NCI-H1092 treated with DMSO at 0.1 percent for 48 hours (cell line): ENCODE measurements at regions not wholly inside any gene's neighbourhood (a gene's known extent, or its start where the extent isn't known, plus 50 kb on each side); places are given as distances from the start of the nearest gene placed in this dataset.
"Not testable (repeated sequence)": the region's sequence is repeated elsewhere in the genome, so short reads cannot be mapped to it uniquely, and the experiment has no call there.

Experiments used
- DNase-seq: peaks from one replicate; lab custom pipeline; 2025; lab: John Stamatoyannopoulos, UW

DNA sequence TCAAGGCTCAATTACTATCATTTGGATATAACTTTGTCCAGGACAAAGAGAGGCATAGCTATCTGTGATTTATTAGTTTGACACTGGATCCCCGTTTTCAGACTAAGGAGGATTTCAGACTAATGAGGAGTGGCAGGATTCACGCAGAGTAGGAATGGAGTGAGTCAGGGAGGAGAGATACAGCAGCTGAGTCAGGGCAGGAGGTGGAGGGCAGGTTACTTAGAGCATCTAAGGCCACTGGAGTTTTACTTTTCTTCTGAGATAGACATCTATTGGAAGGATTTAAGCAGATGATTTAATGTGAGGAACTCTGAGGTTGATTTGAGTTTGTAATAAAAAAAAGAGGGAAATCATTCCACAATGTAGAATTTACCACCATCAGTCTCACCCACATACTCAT, 110.6 kb downstream of the RPIA start:
- DNase-seq = not testable (repeated sequence)

DNA sequence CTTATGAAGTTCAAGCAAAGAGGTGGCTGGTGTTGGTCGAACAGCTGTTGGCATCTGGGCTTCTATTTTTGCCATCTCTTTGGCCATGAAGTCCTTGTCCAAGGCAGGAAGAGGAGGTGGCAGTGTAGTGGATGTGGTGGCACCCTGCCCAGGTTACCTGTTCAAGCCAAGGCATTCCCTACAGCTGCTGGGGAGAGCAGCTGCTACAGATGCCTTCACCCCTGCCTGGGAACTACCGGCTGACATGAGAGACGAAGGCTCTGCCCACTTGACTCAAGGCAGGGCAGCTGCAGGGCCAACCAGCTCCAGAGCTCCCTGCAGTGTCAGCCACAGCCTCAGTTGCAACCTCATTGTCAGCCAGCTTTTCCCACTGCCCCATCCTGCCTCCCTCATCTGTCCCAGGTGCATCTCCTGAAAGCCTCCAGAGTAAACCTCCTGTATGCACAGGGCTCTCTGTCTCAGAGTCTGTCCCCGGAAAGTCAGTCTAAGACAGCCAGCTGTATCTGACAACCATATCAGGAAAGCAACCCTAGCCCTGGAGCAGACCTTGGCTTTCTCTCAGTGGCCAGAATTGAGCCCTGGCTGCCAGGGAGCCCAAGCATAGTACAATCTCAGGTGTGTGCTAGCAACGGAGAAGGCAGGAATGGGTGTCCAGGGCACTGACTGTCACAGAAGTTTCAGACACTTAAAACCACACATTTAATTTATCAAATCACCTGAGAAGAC, 115.9 kb downstream of the RPIA start:
- no peak for DNase-seq

DNA sequence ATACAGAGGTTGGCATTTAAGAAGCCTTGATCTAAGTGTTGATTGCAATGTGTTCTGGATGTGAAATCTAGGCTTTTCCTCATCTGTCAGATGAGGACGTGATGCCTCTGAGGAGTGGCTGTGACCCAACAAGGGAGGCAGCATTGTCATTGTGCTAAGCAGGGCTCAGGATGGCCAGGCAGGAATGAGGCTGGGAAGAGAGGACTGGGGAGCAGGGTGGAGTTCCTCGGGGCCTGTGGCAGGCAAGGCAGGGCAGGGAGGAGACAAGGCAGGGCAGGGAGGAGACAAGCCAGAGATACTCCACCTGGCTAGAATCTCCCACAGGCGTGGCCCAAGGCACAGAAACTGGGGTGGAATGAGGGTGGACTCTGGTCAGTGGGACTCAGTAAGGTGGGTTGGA, 116.6 kb downstream of the RPIA start:
- no peak for DNase-seq

DNA sequence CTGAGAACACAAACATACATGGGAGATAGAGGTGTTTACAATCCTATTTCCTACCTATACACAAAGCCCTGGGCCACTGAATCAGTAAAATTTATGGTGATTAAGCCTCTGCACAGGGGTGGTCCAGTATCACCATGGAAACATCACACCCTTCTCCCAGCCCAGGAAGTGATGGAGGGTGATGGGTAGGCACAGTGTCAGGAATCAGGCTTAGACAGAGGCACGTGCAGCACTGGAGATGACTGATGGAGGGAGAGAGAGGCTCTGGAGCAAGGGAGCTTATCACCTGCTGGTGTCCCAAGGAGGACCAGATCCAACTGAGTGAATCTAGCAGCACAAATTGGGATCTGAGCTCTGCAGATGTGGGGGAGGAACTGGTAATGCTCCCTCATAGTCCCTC, 117.2 kb downstream of the RPIA start:
- DNase-seq = no peak

DNA sequence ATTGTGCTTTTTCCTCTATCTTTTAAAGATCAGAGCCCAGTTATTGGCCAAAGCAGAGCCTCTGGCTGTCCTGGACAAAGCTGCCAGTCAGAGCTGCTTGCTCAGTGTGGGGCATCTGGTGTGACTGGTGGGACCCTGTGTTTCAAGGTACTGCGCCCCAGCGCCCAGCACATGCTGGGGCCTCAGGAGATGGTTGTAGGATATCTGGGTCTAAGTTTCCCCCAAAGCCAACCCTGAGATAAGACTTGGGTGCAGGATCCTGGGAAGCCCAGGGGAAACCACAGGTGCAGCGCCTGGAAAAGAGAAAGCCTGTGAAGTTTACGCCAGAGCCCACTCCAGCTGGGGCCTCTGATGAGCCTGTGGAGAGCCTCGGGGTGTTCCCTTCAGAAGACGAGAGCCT, 117.7 kb downstream of the RPIA start:
- no peak for DNase-seq

DNA sequence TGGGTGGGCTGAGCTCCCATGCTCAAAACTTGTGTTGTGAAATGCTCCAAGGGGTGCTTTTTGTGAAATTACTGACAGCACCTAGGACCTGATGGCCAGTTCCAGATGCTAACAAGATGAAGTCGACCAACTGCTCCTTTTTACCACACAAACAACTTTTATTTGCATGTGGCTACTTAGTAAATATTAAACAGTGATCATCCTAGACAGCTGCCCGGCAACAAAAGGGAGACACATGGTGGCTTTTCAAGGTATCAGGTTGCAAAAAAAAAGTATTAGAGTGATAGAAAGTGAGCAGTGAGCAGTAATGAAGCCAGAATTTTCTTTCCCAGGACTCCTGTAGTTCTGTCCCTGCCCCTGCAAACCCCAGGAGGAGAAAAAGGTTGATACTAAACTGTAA, 118.5 kb downstream of the RPIA start:
- DNase-seq = peak; percentile 23

DNA sequence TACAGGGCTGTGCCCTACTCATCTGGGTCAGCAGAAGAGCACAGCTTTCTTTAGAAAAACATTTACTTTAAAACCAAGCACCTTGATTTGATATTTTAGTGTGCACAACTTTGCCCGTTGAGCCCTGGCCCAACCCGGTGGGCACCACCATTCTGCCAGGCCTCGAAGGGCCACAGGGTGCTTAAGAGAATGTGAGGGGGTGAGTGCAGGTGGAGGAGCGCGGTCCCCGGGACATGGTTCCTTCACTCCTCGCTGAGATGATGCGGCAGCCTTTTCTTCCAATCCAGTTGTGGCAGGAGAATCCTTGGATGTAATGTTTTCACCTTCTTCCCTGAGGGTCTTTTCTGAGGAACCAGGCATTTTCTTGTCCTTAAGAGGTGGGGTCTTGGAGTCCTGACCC, 119.0 kb downstream of the RPIA start:
- DNase-seq = no peak

DNA sequence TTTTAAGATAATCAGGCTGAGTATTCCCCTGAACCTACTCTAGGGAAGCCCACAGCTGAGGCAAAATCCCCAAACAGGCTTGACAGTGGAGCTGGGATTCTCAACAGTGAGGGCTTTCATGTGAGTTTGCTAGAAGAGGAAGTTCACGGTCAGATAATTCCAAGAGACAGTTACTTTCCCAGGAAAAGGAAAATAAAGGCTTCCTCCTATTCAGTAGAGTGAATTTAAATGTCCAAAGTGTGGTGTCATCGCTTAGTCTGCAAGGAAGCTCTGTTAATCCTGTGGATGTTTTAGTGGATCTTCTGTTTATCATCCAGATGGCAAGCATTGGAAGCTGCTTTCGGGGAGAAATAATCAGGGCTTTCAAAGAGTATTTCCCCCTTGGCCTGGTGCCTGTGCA, 119.8 kb downstream of the RPIA start:
- no peak for DNase-seq

DNA sequence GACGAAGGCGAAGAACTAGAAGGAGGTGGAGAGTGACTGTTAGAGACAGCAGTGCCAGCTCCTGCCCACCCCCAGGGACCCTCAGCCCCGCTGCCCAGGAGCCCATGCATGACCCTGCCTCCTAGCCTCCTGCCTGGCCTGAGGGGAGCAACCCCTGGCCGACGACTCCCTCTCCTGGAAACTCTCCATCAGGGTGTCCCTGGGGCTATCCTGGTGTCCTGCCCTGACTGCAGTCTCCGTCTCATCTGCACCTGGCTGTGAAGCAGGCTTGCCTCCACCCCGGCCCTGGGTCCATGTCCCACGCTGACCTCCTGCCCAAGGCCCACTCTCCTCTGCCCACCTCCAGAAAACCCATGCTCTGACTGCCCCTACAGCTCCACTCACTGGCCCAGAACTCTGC, 120.2 kb downstream of the RPIA start:
- no peak for DNase-seq

DNA sequence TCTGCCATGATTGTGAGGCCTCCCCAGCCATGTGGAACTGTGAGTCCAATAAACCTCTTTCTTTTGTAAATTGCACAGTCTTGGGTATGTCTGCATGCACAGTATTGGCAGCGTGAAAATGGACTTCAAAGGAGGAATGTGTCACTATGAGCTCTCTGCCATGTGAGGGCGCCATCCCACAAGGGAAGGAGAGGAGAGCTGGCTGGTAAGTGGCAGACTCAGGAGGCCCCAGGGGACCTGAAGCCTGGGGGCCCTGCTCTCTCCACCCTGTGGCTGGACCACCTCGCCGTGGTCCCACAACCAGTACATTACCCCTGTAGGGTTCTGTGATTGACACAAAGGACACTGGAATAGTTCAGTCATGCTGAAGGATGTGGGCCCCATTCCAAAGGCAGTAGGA, 122.1 kb downstream of the RPIA start:
- no peak for DNase-seq

DNA sequence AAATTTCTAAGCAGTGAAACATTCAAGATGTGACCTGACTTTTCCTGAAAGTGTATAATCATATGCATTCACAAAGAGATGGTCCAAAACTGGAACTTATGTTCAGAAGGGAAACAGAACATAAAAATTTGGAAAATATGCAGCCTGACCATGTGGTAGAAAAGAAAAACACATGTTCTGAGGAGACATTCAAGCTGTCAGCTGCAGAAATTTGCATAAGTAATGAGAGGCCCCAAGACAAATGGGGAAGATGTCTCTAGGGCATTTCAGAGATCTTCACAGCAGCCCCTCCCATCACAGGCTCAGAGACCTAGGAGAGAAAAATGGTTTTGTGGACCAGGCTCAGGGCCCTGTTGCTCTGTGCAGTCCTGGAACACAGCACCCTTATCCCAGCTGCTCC, 123.8 kb downstream of the RPIA start:
- no peak for DNase-seq

DNA sequence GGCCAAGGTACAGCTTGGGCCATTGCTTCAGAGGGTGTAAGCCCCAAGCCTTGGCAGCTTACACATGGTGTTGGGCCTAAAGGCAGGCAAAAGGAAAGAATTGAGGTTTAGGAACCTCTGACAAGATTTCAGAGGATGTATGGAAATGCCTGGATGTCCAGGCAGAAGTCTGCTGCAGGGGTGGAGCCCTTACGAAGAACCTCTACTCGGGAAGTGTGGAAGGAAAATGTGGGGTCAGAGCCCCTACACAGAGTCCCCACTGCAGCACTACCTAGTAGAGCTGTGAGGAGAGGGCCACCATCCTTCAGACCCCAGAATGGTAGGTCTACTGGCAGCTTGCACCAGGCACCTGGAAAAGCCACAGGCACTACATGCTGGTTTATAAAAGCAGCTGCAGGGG, 124.2 kb downstream of the RPIA start:
- no peak for DNase-seq

DNA sequence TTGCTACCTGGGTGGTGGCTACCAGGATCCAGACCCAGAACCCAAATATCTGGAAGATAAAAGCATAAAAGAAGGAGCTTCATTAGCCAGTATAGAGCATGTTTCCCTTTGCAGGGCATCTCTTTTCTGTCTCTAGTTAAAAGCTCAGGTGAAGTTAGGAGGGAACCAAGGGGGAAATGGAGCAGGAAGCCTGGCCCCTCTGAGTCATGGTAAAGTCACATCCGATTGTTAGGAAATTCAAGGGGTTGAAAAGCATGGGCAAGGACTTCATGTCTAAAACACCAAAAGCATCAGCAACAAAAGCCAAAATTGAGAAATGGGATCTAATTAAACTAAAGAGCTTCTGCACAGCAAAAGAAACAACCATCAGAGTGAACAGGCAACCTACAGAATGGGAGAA, 126.9 kb downstream of the RPIA start:
- DNase-seq = no peak

DNA sequence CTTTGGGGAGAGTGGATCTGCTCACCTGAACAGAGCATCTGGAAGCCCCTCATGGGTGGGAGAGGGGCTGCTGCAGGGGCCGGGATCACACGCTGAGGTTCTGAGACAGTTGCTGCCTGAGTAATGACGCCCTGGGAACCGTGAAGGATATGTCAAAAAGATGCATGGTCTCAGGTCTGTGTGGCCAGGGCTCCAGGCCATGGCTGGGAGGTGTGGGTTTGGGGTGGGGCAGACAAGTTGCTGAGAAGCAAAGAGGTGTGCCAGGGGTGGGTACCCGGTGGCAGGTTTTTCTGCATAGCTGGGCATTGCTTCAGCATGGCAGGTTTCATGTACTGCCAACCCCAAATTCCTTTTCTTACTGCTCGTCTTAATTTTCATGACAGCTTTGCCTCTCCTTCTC, 133.5 kb downstream of the RPIA start:
- no peak for DNase-seq

DNA sequence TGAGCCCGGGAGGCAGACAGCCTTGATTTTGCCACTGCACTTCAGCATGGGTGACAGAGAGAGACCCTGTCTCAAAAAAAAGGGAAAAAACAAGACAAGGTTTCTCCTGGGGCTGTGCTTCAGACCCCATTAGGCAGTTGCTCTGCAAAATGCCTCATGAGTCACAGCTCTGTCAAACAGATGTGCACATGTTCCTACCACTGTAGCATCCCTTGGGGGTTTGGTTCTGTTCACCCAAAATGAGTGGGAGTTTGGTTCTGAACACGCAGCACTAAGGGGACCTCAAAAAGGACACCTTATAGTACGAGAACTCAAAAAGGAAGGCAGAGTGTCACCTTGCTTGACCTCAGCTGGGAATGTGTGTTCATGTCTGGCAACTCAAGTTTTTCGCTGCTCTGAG, 134.9 kb downstream of the RPIA start:
- no peak for DNase-seq

DNA sequence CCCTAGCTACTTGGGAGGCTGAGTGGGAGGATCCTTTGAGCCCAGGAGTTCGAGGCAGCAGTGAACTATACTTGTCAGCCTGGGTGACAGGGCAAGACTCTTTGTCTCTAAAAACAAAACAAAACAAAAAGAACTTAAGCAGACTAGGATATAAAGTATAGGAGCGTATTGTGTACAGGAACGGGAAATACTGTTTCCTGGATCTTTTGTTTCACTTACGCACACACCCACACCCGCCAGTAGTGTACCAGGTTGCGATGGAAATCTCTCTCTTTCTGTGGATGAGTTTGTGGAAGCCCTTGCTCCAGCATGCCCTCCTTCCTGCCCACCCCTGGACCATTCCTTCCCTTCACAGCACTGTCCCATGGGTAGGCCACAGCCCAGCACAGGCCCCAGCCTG, 136.3 kb downstream of the RPIA start:
- no peak for DNase-seq

DNA sequence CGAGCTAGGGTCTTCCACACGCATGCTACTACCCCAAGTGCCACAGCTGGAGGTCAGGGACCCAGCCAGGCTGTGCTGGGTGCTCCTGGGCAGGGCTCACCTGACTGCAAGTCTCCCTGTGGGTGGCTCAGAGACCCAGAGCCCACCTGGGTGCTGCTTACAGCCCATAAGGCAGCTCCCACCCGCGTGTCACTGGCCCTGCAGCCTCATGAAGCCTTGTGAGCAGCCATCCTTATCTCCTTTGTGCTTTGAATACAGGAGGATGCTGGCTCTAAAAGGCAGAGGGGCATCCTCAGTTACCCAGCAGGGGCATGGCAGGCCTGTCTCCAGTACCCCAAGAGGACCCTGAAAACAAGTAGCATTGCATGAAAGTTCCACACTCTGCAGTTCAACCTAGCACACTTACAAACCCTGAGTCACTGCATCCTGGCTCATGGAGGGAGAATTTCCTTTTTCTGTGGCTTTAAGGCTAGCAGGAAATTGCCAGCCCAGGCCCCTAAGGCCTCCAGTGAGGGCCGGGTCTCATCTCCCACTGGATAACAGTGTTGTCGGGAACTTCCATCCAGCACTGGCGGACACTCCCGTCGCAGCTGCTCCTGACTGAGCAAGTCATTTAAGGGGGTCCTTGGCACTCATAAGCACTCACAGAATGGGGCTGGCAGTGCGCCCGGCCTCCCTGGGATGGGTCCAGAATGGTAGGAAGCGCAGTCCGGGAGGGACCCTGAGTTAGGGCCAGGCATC, 137.1 kb downstream of the RPIA start:
- DNase-seq = peak; percentile 68

DNA sequence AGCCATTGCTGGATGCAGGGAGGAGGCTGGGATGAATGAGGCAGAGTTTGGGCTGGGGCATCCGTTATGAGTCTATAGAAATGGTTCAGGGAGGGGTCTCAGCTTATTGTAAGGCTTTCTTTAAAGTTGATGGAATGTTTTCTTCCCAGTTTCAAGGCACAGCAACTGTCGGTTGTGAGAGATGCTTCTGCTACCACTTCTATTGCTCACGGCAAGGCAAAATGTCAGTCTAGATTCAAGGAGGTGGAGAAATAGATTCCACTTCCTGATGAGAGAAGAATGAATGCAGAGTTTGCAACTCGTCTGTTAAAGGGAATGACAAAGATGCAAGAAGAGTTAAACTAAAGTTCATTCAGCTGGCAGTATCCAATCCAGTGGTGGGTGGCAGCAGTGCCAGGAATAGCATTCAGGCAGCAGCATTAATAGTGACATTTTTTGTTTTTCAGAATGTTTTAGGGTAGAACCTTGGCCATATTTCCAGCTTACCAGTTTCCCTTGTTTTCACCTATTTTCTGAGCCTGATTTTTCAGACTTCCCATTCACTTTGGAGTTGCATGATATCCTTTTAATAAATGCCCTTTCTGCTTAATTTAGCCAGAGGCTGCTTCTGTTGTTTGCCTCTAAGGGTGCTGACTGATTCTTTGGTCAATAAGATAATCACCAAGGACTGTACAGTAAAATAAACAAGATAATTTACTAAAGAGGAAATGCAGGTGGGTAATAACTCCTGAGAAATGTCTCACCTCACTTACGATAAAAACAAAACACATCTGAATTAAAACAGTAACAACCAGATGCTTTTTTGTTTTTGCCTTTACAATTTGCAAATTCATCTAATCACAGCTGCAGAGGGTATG, 138.4 kb downstream of the RPIA start:
- no peak for DNase-seq

DNA sequence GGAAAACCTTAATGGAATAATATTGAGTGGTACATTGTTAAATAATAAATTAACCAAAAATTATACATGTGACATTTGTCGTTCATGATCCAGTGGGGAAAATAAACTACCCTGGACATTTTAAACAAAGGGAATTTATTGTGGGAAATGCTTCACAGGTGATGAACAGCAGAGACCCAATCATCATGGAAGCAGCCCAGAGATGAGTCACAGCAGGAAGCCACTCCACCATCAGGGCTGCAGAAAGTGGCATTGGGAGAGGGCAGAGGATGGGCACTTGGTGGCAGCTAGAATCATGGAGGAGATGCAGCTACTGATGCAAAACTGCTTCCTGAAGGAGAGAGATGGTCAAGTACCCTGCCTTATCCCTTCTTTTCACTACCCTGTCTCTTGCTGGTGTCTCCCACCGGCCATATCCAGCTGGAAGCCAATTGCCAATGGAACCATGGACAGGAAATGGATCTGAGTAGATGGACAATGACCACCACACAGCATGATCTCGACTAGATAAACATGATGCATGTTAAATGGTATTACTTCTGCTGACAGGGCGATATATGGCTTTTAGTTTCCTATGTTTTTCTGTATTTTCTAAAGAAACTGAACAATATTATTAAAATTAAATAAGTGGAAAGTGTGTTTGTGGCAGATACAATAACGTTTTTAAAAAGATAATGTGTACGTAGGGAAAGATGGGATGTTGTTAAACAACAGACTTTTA, 139.8 kb downstream of the RPIA start:
- DNase-seq = no peak

DNA sequence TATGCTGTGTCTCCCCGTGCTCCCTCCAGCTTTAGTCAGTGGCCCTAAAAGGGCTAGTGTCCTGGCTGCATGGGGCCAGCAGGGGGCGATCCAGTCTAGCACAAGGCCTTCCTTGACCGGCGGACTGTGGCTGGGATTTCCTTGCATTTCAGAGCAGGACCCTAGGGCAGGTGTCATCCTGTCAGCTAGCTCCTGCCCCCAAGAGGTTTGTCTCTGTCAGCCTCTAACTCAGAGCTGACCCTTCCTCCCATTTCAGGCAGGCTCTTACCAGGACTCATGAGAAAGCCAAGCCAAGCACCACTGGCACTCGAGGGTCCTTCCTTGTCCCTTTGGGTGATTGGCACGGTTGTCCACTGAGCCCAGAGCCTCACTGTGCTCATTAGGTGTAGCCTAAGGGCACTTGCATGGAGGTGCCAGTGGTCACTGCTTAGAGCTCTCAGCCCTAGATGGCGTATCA, 140.3 kb downstream of the RPIA start:
- DNase-seq = no peak

DNA sequence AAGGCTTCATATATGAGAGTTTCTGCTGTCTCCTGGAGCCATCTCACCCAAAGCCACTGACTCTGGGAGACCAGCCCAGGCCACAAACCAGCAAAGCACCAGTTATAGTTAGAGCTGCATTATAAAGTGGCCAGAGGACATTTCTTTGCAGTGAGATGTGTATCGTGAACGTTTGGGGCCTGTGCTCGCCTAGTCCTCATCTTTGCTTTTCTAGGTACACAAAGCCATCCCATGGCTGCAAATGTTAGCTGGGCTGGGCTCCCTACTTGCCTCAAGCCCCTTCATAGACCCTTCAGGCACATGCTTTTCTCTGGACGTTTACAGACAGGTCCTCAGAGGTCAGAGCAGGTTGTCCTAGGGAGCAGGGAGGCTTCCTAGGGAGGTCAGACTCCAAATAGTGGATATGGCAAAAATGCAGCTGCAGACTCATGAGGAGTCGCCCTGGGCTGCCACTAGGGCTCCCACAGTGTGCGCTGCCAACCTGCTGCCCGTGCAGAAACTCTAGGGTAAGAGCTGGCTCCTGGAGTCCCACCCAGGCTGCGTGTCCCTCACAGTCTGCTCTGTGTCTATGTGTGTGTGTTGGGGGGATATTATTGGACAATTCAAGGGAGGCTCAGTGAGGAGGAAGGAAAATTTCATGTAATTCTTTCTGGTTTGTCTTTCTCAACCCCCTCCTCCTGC, 141.0 kb downstream of the RPIA start:
- no peak for DNase-seq

DNA sequence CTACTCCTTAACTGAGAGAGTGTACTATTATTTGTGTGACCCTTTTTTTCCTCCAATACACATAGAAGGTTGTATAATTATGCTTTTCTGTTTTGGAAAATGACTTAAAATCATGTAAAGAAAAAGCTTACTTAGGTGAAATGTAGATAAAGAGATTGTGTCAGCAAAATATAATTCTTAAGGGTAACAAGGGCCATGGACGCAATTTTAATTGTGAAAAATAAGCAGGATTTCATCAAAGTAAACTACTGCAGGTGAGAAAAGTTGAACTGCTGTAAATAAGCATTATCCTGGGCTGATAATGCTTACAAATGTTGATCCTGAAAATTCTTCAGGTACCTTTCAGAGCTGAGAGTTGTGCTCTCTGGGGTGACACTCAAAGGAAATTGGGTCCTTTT, 141.5 kb downstream of the RPIA start:
- DNase-seq = no peak
